IMR-90 (cell line): ENCODE measurements at regions not wholly inside any gene's neighbourhood (a gene's known extent, or its start where the extent isn't known, plus 50 kb on each side); places are given as distances from the start of the nearest gene placed in this dataset.

Experiments
- ATAC-seq: fragments of 200-7000 bp; cut with Tn5 transposase; 2 replicates; pipeline ENCODE4 v1.9.1; 2020; ENCODE audit warnings: low read depth, mild to moderate bottlenecking, moderate library complexity
- BruUV-seq: library from RNA; stranded (reverse); fragments of 400-500 nt; replicated peaks from 2 replicates; lab custom pipeline; 2021; lab: Mats Ljungman, UMichigan
- CTCF ChIA-PET: fragments of 300-600 bp; formaldehyde crosslinking; extraction: SDS; loops from one replicate; lab custom pipeline; 2021; ENCODE audit warnings: antibody characterized with exemption; lab: Yijun Ruan, JAX
- POLR2A ChIA-PET: fragments of 300-600 bp; sonication (Branson Sonifier 250); formaldehyde crosslinking; loops from one replicate; lab custom pipeline; 2022; ENCODE audit warnings: antibody characterized with exemption; ENCODE audit not compliant: unreplicated experiment; lab: Charles Lee
- DNase-seq: peaks from one replicate; pipeline ENCODE4 v3.0.0; 2013
- H2AFZ ChIP-seq: replicated peaks from 2 replicates; pipeline ENCODE3; 2013; ENCODE audit warnings: low read length, mild to moderate bottlenecking; ENCODE audit not compliant: poor library complexity
- H2AK5ac ChIP-seq: 2 replicates; pipeline ENCODE4 v1.6.1; 2013; ENCODE audit warnings: low read depth, low read length, inconsistent platforms
- H2AK9ac ChIP-seq: replicated peaks from 2 replicates; pipeline ENCODE3; 2013; ENCODE audit warnings: mild to moderate bottlenecking, low read depth, low read length, moderate library complexity; ENCODE audit not compliant: poor library complexity
- H2BK120ac ChIP-seq: 2 replicates; pipeline ENCODE4 v1.6.1; 2013; ENCODE audit warnings: low read depth, low read length, inconsistent platforms
- H2BK15ac ChIP-seq: 3 replicates; pipeline ENCODE4 v1.6.1; 2013; ENCODE audit warnings: low read depth, low read length, inconsistent platforms
- H2BK20ac ChIP-seq: 2 replicates; pipeline ENCODE4 v1.6.1; 2013; ENCODE audit warnings: low read depth, mild to moderate bottlenecking, inconsistent platforms, low read length, moderate library complexity
- H2BK5ac ChIP-seq: 2 replicates; pipeline ENCODE4 v1.6.1; 2013; ENCODE audit warnings: mild to moderate bottlenecking, low read depth, low read length, inconsistent platforms; ENCODE audit not compliant: poor library complexity, severe bottlenecking
- H3K14ac ChIP-seq: replicated peaks from 2 replicates; pipeline ENCODE4 v1.6.1; 2013; ENCODE audit warnings: low read depth, low read length, inconsistent platforms
- H3K18ac ChIP-seq: 2 replicates; pipeline ENCODE4 v1.6.1; 2013; ENCODE audit warnings: low read depth, low read length, control low read depth
- H3K23ac ChIP-seq: 2 replicates; pipeline ENCODE4 v1.6.1; 2013; ENCODE audit warnings: low read depth, low read length, inconsistent platforms
- H3K27ac ChIP-seq: 2 replicates; pipeline ENCODE4 v1.5.1; 2013; ENCODE audit warnings: mild to moderate bottlenecking, control low read depth, low read length; ENCODE audit not compliant: insufficient read depth
- H3K27me3 ChIP-seq: 2 replicates; pipeline ENCODE4 v1.6.1; 2013; ENCODE audit warnings: low read length; ENCODE audit not compliant: control insufficient read depth, insufficient read depth
- H3K36me3 ChIP-seq: 2 replicates; pipeline ENCODE4 v1.6.1; 2013; ENCODE audit warnings: low read length, mixed read lengths; ENCODE audit not compliant: control insufficient read depth, insufficient read depth
- H3K4ac ChIP-seq: 2 replicates; pipeline ENCODE4 v1.6.1; 2013; ENCODE audit warnings: low read depth, low read length, inconsistent platforms
- H3K4me1 ChIP-seq: 2 replicates; pipeline ENCODE4 v1.6.1; 2013; ENCODE audit warnings: low read length, mixed read lengths; ENCODE audit not compliant: control insufficient read depth, insufficient read depth
- H3K4me2 ChIP-seq: 2 replicates; pipeline ENCODE4 v1.6.1; 2013; ENCODE audit warnings: low read depth, mild to moderate bottlenecking, control low read depth, low read length, moderate library complexity
- H3K4me3 ChIP-seq: 2 replicates; pipeline ENCODE4 v1.5.1; 2013; ENCODE audit warnings: low read depth, mild to moderate bottlenecking, control low read depth, low read length, moderate library complexity; ENCODE audit not compliant: insufficient read depth
- H3K56ac ChIP-seq: 2 replicates; pipeline ENCODE4 v1.6.1; 2013; ENCODE audit warnings: low read length, inconsistent platforms; ENCODE audit not compliant: insufficient read depth; ENCODE audit errors: extremely low read depth
- H3K79me1 ChIP-seq, 2 experiments: 2 replicates each; pipeline ENCODE4 v1.6.1; 2013; ENCODE audit warnings: low read length in 2 of 2, inconsistent platforms in 1 of 2, low read depth in 1 of 2
- H3K9ac ChIP-seq: 2 replicates; pipeline ENCODE4 v1.6.1; 2013; ENCODE audit warnings: low read depth, low read length, control low read depth
- H3K9me1 ChIP-seq: 2 replicates; pipeline ENCODE4 v1.6.1; 2013; ENCODE audit warnings: low read length, inconsistent platforms; ENCODE audit not compliant: insufficient read depth
- H3K9me3 ChIP-seq: 2 replicates; pipeline ENCODE4 v1.6.1; 2013; ENCODE audit warnings: low read length; ENCODE audit not compliant: control insufficient read depth, insufficient read depth
- H4K20me1 ChIP-seq: 2 replicates; pipeline ENCODE4 v1.6.1; 2013; ENCODE audit warnings: low read length, inconsistent platforms; ENCODE audit not compliant: insufficient read depth
- H4K5ac ChIP-seq: 2 replicates; pipeline ENCODE4 v1.6.1; 2013; ENCODE audit warnings: mild to moderate bottlenecking, low read depth, low read length, control low read depth
- H4K8ac ChIP-seq, 2 experiments: 2 replicates each; pipeline ENCODE4 v1.6.1; 2013; ENCODE audit warnings: low read depth in 2 of 2, low read length in 2 of 2, control low read depth in 1 of 2, inconsistent platforms in 1 of 2
- H4K91ac ChIP-seq: 2 replicates; pipeline ENCODE4 v1.6.1; 2013; ENCODE audit warnings: low read depth, low read length, inconsistent platforms; ENCODE audit not compliant: insufficient read depth
- BHLHE40 ChIP-seq: fragments of 150-350 bp; IDR thresholded peaks from 2 replicates; pipeline ENCODE4 v1.6.1; 2016; ENCODE audit warnings: mild to moderate bottlenecking, low read depth, low read length
- CEBPB ChIP-seq: IDR thresholded peaks from 2 replicates; pipeline ENCODE4 v1.6.1; 2012; ENCODE audit warnings: low read depth, low read length, improper control_type of control experiment
- CHD1 ChIP-seq: IDR thresholded peaks from 2 replicates; pipeline ENCODE4 v1.6.1; 2012; ENCODE audit warnings: low read depth, low read length, improper control_type of control experiment
- CTCF ChIP-seq: conservative IDR thresholded peaks from 2 replicates; pipeline ENCODE4 v1.5.1; 2012; ENCODE audit warnings: mild to moderate bottlenecking, low read depth, low read length, improper control_type of control experiment
- ELK1 ChIP-seq: fragments of 150-350 bp; IDR thresholded peaks from 2 replicates; pipeline ENCODE4 v1.6.1; 2016; ENCODE audit warnings: low read depth, mild to moderate bottlenecking, low read length, moderate library complexity, borderline replicate concordance
- FOS ChIP-seq: fragments of 150-350 bp; IDR thresholded peaks from 2 replicates; pipeline ENCODE4 v1.6.1; 2016; ENCODE audit warnings: low read depth, low read length
- MAFK ChIP-seq: IDR thresholded peaks from 2 replicates; pipeline ENCODE4 v1.6.1; 2012; ENCODE audit warnings: low read depth, low read length, improper control_type of control experiment
- MAZ ChIP-seq: IDR thresholded peaks from 2 replicates; pipeline ENCODE4 v1.6.1; 2012; ENCODE audit warnings: low read depth, mild to moderate bottlenecking, low read length, improper control_type of control experiment, moderate library complexity, borderline replicate concordance
- MXI1 ChIP-seq: IDR thresholded peaks from 2 replicates; pipeline ENCODE4 v1.6.1; 2012; ENCODE audit warnings: low read depth, mild to moderate bottlenecking, low read length, moderate library complexity, borderline replicate concordance
- NFE2L2 ChIP-seq: fragments of 150-350 bp; IDR thresholded peaks from 2 replicates; pipeline ENCODE4 v1.6.1; 2016; ENCODE audit warnings: low read depth, mild to moderate bottlenecking, low read length
- POLR2A ChIP-seq: IDR thresholded peaks from 2 replicates; pipeline ENCODE4 v1.6.1; 2012; ENCODE audit warnings: mild to moderate bottlenecking, low read depth, low read length
- RAD21 ChIP-seq: IDR thresholded peaks from 2 replicates; pipeline ENCODE4 v1.6.1; 2012; ENCODE audit warnings: low read length, improper control_type of control experiment
- RCOR1 ChIP-seq: IDR thresholded peaks from 2 replicates; pipeline ENCODE4 v1.6.1; 2012; ENCODE audit warnings: mild to moderate bottlenecking, low read length, improper control_type of control experiment; ENCODE audit not compliant: insufficient replicate concordance
- RFX5 ChIP-seq: IDR thresholded peaks from 2 replicates; pipeline ENCODE4 v1.8.0; 2012; ENCODE audit warnings: low read depth, mild to moderate bottlenecking, low read length, moderate library complexity
- SMC3 ChIP-seq: fragments of 150-350 bp; IDR thresholded peaks from 2 replicates; pipeline ENCODE4 v1.6.1; 2016; ENCODE audit warnings: low read depth, mild to moderate bottlenecking, antibody characterized with exemption, low read length, moderate library complexity
- USF2 ChIP-seq: fragments of 150-350 bp; IDR thresholded peaks from 2 replicates; pipeline ENCODE4 v1.6.1; 2017; ENCODE audit warnings: mild to moderate bottlenecking, antibody characterized with exemption, low read length, low read depth
- WGBS, 2 experiments: methylation state at CpG; one replicate each; pipeline versions ENCODE4 v1.1.5 to v1.1.7; 2013; ENCODE audit warnings: missing lambda C conversion rate in 2 of 2; ENCODE audit not compliant: insufficient read length in 1 of 2; ENCODE audit errors: extremely low coverage in 2 of 2; 5-methylcytosine and 5-hydroxymethylcytosine counted together
- dilution Hi-C: fragments of 300-500 bp; cut with HindIII; formaldehyde crosslinking; loops from one replicate; pipeline ENCODE4 v1.14.3; 2018; ENCODE audit warnings: low sequenced_read_pairs; ENCODE audit not compliant: unreplicated experiment
- in situ Hi-C: fragments of 300-500 bp; cut with MboI; formaldehyde crosslinking; loops from 3 replicates; pipeline ENCODE4 v1.14.3; 2019; ENCODE audit warnings: low sequenced_read_pairs, inconsistent platforms, mixed read lengths
- intact Hi-C: fragments of 100-400 bp; cut with micrococcal nuclease; formaldehyde crosslinking; loops from 2 replicates; pipeline ENCODE4 v1.10.0; 2022

- H3K14ac ChIP-seq, result no peak overlapping the region
- no peaks in the 10 kb centered on the region for H3K4me1 ChIP-seq
- no peak overlapping the region for H3K4ac ChIP-seq
- H3K18ac ChIP-seq, result no peak overlapping the region
- H2AK9ac ChIP-seq, result no peak overlapping the region
- no peak overlapping the region for H2BK20ac ChIP-seq
- in situ Hi-C loops (no loop called here), dilution Hi-C loops (no loop called here), intact Hi-C loops (no loop called here)
- no peak overlapping the region for H2BK5ac ChIP-seq
- no peak overlapping the region for H2BK15ac ChIP-seq
- no peaks in the 10 kb centered on the region for H3K9me1 ChIP-seq
- no peak overlapping the region for H4K5ac ChIP-seq
- no peak overlapping the region for H4K91ac ChIP-seq
- H4K8ac ChIP-seq, result no peak overlapping the region
- no peak overlapping the region for H3K23ac ChIP-seq
- ChIA-PET POLR2A (no interaction called here), CTCF (no interaction called here)
- BruUV-seq, result no TSS peak
- no peak for DNase-seq
- H4K20me1 ChIP-seq, result no peaks in the 10 kb centered on the region
- WGBS, 2 experiments, result no CpG with 5 or more reads among the region's 2 CpGs
- no peak overlapping the region for H2BK120ac ChIP-seq
- H2AK5ac ChIP-seq, result no peak overlapping the region
- no peak for ATAC-seq
- peaks cover 6% of the 10 kb centered on the region; the same call in 1 of the 2 replicates for H3K9me3 ChIP-seq
- TF ChIP-seq SMC3 (no peak), MAZ (no peak), CTCF (no peak), MAFK (no peak), RCOR1 (no peak), FOS (no peak), MXI1 (no peak), ELK1 (no peak), RAD21 (no peak), POLR2A (no peak), CHD1 (no peak), NFE2L2 (no peak), USF2 (no peak), CEBPB (no peak), RFX5 (no peak), BHLHE40 (no peak)
- H3K56ac ChIP-seq, result no peak overlapping the region
- H3K27ac ChIP-seq, result no peak overlapping the region
- H3K4me3 ChIP-seq, result no peak overlapping the region
- H3K36me3 ChIP-seq, result no peaks in the 10 kb centered on the region
- no peak overlapping the region for H2AFZ ChIP-seq
- no peaks in the 10 kb centered on the region for H3K27me3 ChIP-seq
- H3K79me1 ChIP-seq, result no peaks in the 10 kb centered on the region
- H3K4me2 ChIP-seq, result no peak overlapping the region
- H3K9ac ChIP-seq, result no peak overlapping the region
Measured at GRCh38 chr9:120078112-120078511, 501.9 kb downstream of the CDK5RAP2 start.
